HEK293T (cell line): ENCODE measurements at regions not wholly inside any gene's neighbourhood (a gene's known extent, or its start where the extent isn't known, plus 50 kb on each side); places are given as distances from the start of the nearest gene placed in this dataset.

Experiments used
- BHLHE40 ChIP-seq: fragments of 450-650 bp; IDR thresholded peaks from 2 replicates; pipeline ENCODE4 v1.6.1; 2016; ENCODE audit warnings: mild to moderate bottlenecking, moderate library complexity, borderline replicate concordance
- ELF4 ChIP-seq: fragments of 450-650 bp; IDR thresholded peaks from 2 replicates; pipeline ENCODE4 v1.6.1; 2017; ENCODE audit warnings: antibody characterized with exemption
- FOXA1 ChIP-seq: fragments of 450-650 bp; IDR thresholded peaks from 2 replicates; pipeline ENCODE4 v1.6.1; 2016; ENCODE audit warnings: mild to moderate bottlenecking
- FOXK2 ChIP-seq: fragments of 450-650 bp; IDR thresholded peaks from 2 replicates; pipeline ENCODE4 v1.6.1; 2016; ENCODE audit warnings: mild to moderate bottlenecking
- HDGF ChIP-seq: fragments of 450-650 bp; IDR thresholded peaks from 2 replicates; pipeline ENCODE4 v1.6.1; 2017; ENCODE audit warnings: antibody characterized with exemption, borderline replicate concordance
- L3MBTL2 ChIP-seq: fragments of 450-650 bp; conservative IDR thresholded peaks from 2 replicates; pipeline ENCODE4 v1.6.1; 2016; ENCODE audit warnings: mild to moderate bottlenecking
- LEF1 ChIP-seq: fragments of 450-650 bp; IDR thresholded peaks from 2 replicates; pipeline ENCODE4 v1.6.1; 2017; ENCODE audit warnings: mild to moderate bottlenecking, borderline replicate concordance
- NFRKB ChIP-seq: fragments of 450-650 bp; IDR thresholded peaks from 2 replicates; pipeline ENCODE4 v1.6.1; 2016; ENCODE audit warnings: mild to moderate bottlenecking, moderate library complexity
- SP1 ChIP-seq: fragments of 450-650 bp; IDR thresholded peaks from 2 replicates; pipeline ENCODE4 v1.6.1; 2017
- SUZ12 ChIP-seq: fragments of 450-650 bp; IDR thresholded peaks from 2 replicates; pipeline ENCODE4 v1.6.1; 2016; ENCODE audit warnings: mild to moderate bottlenecking
- TARDBP ChIP-seq: fragments of 450-650 bp; IDR thresholded peaks from 2 replicates; pipeline ENCODE4 v1.6.1; 2016
- ZNF384 ChIP-seq: fragments of 450-650 bp; IDR thresholded peaks from 2 replicates; pipeline ENCODE4 v1.6.1; 2016

- TF ChIP-seq TARDBP (no peak), NFRKB (no peak), SUZ12 (no peak), SP1 (no peak), FOXA1 (no peak), ZNF384 (no peak), ELF4 (no peak), LEF1 (no peak), HDGF (no peak), BHLHE40 (no peak), FOXK2 (no peak), L3MBTL2 (no peak)
Observed at GRCh38 chr13:48593536-48593935, 60.2 kb upstream of the CYSLTR2 start.
